ENCODE measurements at regions not wholly inside any gene's neighbourhood (a gene's known extent, or its start where the extent isn't known, plus 50 kb on each side); places are given as distances from the start of the nearest gene placed in this dataset.

GRCh38 chr4:187309456-187309855 is 585.8 kb upstream of the FAT1 start:
- Histone ChIP-seq H3K9me3 (ENCODE audit: control insufficient read depth in 2 of 3, insufficient read depth in 1 of 3, low read length in 3 of 3) (peaks cover 0 to 4% (median 0%) of the 10 kb centered on the region in 3 donors), H3K9ac (ENCODE audit: low read length in 3 of 3) (no peak overlapping the region), H3K27ac (ENCODE audit: low read depth in 2 of 2, low read length in 2 of 2) (no peak overlapping the region), H3K4me1 (ENCODE audit: control insufficient read depth in 2 of 3, insufficient read depth in 2 of 3, low read depth in 1 of 3, low read length in 3 of 3) (no peaks in the 10 kb centered on the region), H3K27me3 (ENCODE audit: control insufficient read depth, insufficient read depth, low read length) (no peaks in the 10 kb centered on the region), H3K4me3 (ENCODE audit: low read length in 3 of 3) (no peak overlapping the region), H3K36me3 (ENCODE audit: control insufficient read depth in 2 of 3, insufficient read depth in 3 of 3, low read length in 3 of 3) (no peaks in the 10 kb centered on the region)
- FAIRE-seq (no peak), DNase-seq (no peak)
- intact Hi-C loops (cut with DNase I) = no loop called here
- TF ChIP-seq, protein P1, sequence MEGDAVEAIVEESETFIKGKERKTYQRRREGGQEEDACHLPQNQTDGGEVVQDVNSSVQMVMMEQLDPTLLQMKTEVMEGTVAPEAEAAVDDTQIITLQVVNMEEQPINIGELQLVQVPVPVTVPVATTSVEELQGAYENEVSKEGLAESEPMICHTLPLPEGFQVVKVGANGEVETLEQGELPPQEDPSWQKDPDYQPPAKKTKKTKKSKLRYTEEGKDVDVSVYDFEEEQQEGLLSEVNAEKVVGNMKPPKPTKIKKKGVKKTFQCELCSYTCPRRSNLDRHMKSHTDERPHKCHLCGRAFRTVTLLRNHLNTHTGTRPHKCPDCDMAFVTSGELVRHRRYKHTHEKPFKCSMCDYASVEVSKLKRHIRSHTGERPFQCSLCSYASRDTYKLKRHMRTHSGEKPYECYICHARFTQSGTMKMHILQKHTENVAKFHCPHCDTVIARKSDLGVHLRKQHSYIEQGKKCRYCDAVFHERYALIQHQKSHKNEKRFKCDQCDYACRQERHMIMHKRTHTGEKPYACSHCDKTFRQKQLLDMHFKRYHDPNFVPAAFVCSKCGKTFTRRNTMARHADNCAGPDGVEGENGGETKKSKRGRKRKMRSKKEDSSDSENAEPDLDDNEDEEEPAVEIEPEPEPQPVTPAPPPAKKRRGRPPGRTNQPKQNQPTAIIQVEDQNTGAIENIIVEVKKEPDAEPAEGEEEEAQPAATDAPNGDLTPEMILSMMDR (IDR thresholded peaks at IDR 0.05; ENCODE audit: borderline replicate concordance, extremely low read depth, insufficient read depth) = no peak

DNA sequence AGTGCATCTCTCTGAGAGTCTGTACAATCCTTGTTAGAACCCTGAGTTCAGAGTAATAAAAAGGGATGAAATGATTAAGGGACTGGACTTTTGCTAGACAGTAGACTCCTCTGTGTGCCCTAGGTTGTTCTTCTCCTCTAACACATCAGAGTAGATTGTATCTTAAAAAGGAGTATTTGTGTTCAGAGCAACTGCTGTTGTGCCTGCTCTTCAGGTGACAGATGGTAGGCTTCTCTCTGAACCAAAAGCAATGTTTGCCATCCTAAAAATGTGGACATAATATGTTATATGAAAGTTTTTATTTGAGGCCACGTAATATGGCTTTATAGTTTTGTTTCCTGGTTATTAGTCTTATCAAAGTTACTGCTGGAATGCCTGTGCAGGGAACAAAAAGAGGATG is 588.6 kb upstream of the FAT1 start:
- Histone ChIP-seq H3K4me3 (ENCODE audit: low read length in 3 of 3) (no peak overlapping the region), H3K27ac (ENCODE audit: low read depth in 2 of 2, low read length in 2 of 2) (no peak overlapping the region), H3K36me3 (ENCODE audit: control insufficient read depth in 2 of 3, insufficient read depth in 3 of 3, low read length in 3 of 3) (no peaks in the 10 kb centered on the region), H3K4me1 (ENCODE audit: control insufficient read depth in 2 of 3, insufficient read depth in 2 of 3, low read depth in 1 of 3, low read length in 3 of 3) (no peaks in the 10 kb centered on the region), H3K9ac (ENCODE audit: low read length in 3 of 3) (no peak overlapping the region), H3K9me3 (ENCODE audit: control insufficient read depth in 2 of 3, insufficient read depth in 1 of 3, low read length in 3 of 3) (no peaks in the 10 kb centered on the region), H3K27me3 (ENCODE audit: control insufficient read depth, insufficient read depth, low read length) (no peaks in the 10 kb centered on the region)
- DNase-seq (no peak), FAIRE-seq (no peak)
- intact Hi-C loops (cut with DNase I) = no loop called here
- TF ChIP-seq, protein P1 (IDR thresholded peaks at IDR 0.05; ENCODE audit: borderline replicate concordance, extremely low read depth, insufficient read depth) = no peak

GRCh38 chr4:187317799-187318198 is 594.1 kb upstream of the FAT1 start:
- no peak for DNase-seq
- intact Hi-C loops (cut with DNase I) = no loop called here
- H3K4me1 ChIP-seq (ENCODE audit: control insufficient read depth in 2 of 3, insufficient read depth in 2 of 3, low read depth in 1 of 3, low read length in 3 of 3) = no peaks in the 10 kb centered on the region
- no peak overlapping the region for H3K9ac ChIP-seq (ENCODE audit: low read length in 3 of 3)
- H3K27me3 ChIP-seq (ENCODE audit: control insufficient read depth, insufficient read depth, low read length) = no peaks in the 10 kb centered on the region
- no peaks in the 10 kb centered on the region for H3K9me3 ChIP-seq (ENCODE audit: control insufficient read depth in 2 of 3, insufficient read depth in 1 of 3, low read length in 3 of 3)
- no peak for FAIRE-seq
- H3K4me3 ChIP-seq (ENCODE audit: low read length in 3 of 3) = no peak overlapping the region
- TF ChIP-seq, protein P1 (IDR thresholded peaks at IDR 0.05; ENCODE audit: borderline replicate concordance, extremely low read depth, insufficient read depth) = no peak
- no peaks in the 10 kb centered on the region for H3K36me3 ChIP-seq (ENCODE audit: control insufficient read depth in 2 of 3, insufficient read depth in 3 of 3, low read length in 3 of 3)
- no peak overlapping the region for H3K27ac ChIP-seq (ENCODE audit: low read depth in 2 of 2, low read length in 2 of 2)

GRCh38 chr4:187321711-187322110 is 598.1 kb upstream of the FAT1 start:
- Histone ChIP-seq H3K27me3 (ENCODE audit: control insufficient read depth, insufficient read depth, low read length) (no peaks in the 10 kb centered on the region), H3K4me3 (ENCODE audit: low read length in 3 of 3) (no peak overlapping the region), H3K9ac (ENCODE audit: low read length in 3 of 3) (no peak overlapping the region), H3K4me1 (ENCODE audit: control insufficient read depth in 2 of 3, insufficient read depth in 2 of 3, low read depth in 1 of 3, low read length in 3 of 3) (no peaks in the 10 kb centered on the region), H3K27ac (ENCODE audit: low read depth in 2 of 2, low read length in 2 of 2) (no peak overlapping the region), H3K9me3 (ENCODE audit: control insufficient read depth in 2 of 3, insufficient read depth in 1 of 3, low read length in 3 of 3) (no peaks in the 10 kb centered on the region), H3K36me3 (ENCODE audit: control insufficient read depth in 2 of 3, insufficient read depth in 3 of 3, low read length in 3 of 3) (no peaks in the 10 kb centered on the region)
- intact Hi-C loops (cut with DNase I) = no loop called here
- FAIRE-seq = no peak
- TF ChIP-seq, protein P1 (IDR thresholded peaks at IDR 0.05; ENCODE audit: borderline replicate concordance, extremely low read depth, insufficient read depth) = no peak
- no peak for DNase-seq

All from kidney (tissue), 13 donors.